HEK293 (cell line): ENCODE measurements at regions not wholly inside any gene's neighbourhood (a gene's known extent, or its start where the extent isn't known, plus 50 kb on each side); places are given as distances from the start of the nearest gene placed in this dataset.

Experiments used
- CTCF ChIA-PET: fragments of 350-600 bp; formaldehyde crosslinking; extraction: SDS; loops from one replicate; lab custom pipeline; 2021; ENCODE audit warnings: antibody characterized with exemption; lab: Yijun Ruan, JAX
- POLR2A ChIA-PET: fragments of 300-600 bp; formaldehyde crosslinking; extraction: SDS; loops from one replicate; lab custom pipeline; 2020; ENCODE audit warnings: antibody characterized with exemption, inconsistent platforms; lab: Yijun Ruan, JAX
- H3K27ac ChIP-seq: fragments of 200-500 bp; sonication (Bioruptor generic); 2 replicates; pipeline ENCODE4 v1.5.1; 2014; ENCODE audit warnings: low read depth, low read length, control low read depth, inconsistent platforms; ENCODE audit errors: extremely low read depth
- H3K36me3 ChIP-seq, 2 experiments: fragments of 200-500 bp in 1 of 2; sonication (Bioruptor generic) in 1 of 2; 1 replicate in 1 of 2; 2 replicates in 1 of 2; pipeline ENCODE4 v1.5.1; 2014 to 2017; ENCODE audit warnings: inconsistent platforms in 2 of 2, low read length in 2 of 2; ENCODE audit not compliant: control insufficient read depth in 2 of 2, insufficient read depth in 1 of 2
- H3K4me1 ChIP-seq: fragments of 200-500 bp; sonication (Bioruptor generic); 2 replicates; pipeline ENCODE4 v1.5.1; 2014; ENCODE audit warnings: mild to moderate bottlenecking, low read length, inconsistent platforms; ENCODE audit not compliant: control insufficient read depth, insufficient read depth
- H3K4me3 ChIP-seq: 2 replicates; pipeline ENCODE4 v1.5.1; 2011; ENCODE audit warnings: low read depth, mild to moderate bottlenecking, control low read depth, low read length, moderate library complexity
- H3K9me3 ChIP-seq: fragments of 200-500 bp; sonication (Bioruptor generic); 2 replicates; pipeline ENCODE4 v1.5.1; 2014; ENCODE audit warnings: low read depth, low read length, inconsistent platforms; ENCODE audit not compliant: control insufficient read depth, insufficient read depth
- HOXD13 ChIP-seq: sonication (generic); formaldehyde crosslinking; IDR thresholded peaks from 2 replicates; pipeline ENCODE4 v1.8.0; 2022; ENCODE audit warnings: missing genetic modification reagents, borderline replicate concordance
- KLF1 ChIP-seq: fragments of 450-650 bp; formaldehyde crosslinking; IDR thresholded peaks from 2 replicates; pipeline ENCODE4 v1.5.1; 2016; ENCODE audit warnings: missing biosample characterization, missing genetic modification characterization
- SCRT2 ChIP-seq: fragments of 450-650 bp; formaldehyde crosslinking; IDR thresholded peaks from 2 replicates; pipeline ENCODE4 v1.5.1; 2016; ENCODE audit warnings: missing biosample characterization, missing genetic modification characterization
- ZEB2 ChIP-seq: fragments of 450-650 bp; formaldehyde crosslinking; IDR thresholded peaks from 2 replicates; pipeline ENCODE4 v1.5.1; 2016; ENCODE audit warnings: missing biosample characterization, missing genetic modification characterization
- ZNF155 ChIP-seq: fragments of 450-650 bp; formaldehyde crosslinking; IDR thresholded peaks from 2 replicates; pipeline ENCODE4 v1.5.1; 2016; ENCODE audit warnings: missing biosample characterization, missing genetic modification characterization
- ZNF223 ChIP-seq: fragments of 450-650 bp; formaldehyde crosslinking; IDR thresholded peaks from 2 replicates; pipeline ENCODE4 v1.5.1; 2016; ENCODE audit warnings: missing biosample characterization, missing genetic modification characterization
- ZNF26 ChIP-seq: fragments of 450-650 bp; formaldehyde crosslinking; IDR thresholded peaks from 2 replicates; pipeline ENCODE4 v1.5.1; 2016; ENCODE audit warnings: missing biosample characterization, missing genetic modification characterization
- ZNF280D ChIP-seq: fragments of 450-650 bp; formaldehyde crosslinking; IDR thresholded peaks from 2 replicates; pipeline ENCODE4 v1.5.1; 2016; ENCODE audit warnings: missing biosample characterization, missing genetic modification characterization
- ZNF311 ChIP-seq: fragments of 450-650 bp; formaldehyde crosslinking; IDR thresholded peaks from 2 replicates; pipeline ENCODE4 v1.5.1; 2017; ENCODE audit warnings: missing biosample characterization, missing genetic modification characterization, borderline replicate concordance
- ZNF335 ChIP-seq: fragments of 450-650 bp; formaldehyde crosslinking; conservative IDR thresholded peaks from 2 replicates; pipeline ENCODE4 v1.5.1; 2016; ENCODE audit warnings: missing biosample characterization, missing genetic modification characterization
- ZNF416 ChIP-seq: fragments of 450-650 bp; formaldehyde crosslinking; IDR thresholded peaks from 2 replicates; pipeline ENCODE4 v1.5.1; 2016; ENCODE audit warnings: missing biosample characterization, missing genetic modification characterization
- ZNF561 ChIP-seq: fragments of 450-650 bp; IDR thresholded peaks from 2 replicates; pipeline ENCODE4 v1.5.1; 2018; ENCODE audit warnings: missing biosample characterization, missing genetic modification characterization, borderline replicate concordance
- ZNF596 ChIP-seq: fragments of 450-650 bp; IDR thresholded peaks from 2 replicates; pipeline ENCODE4 v1.5.0; 2018; ENCODE audit warnings: missing biosample characterization, mild to moderate bottlenecking, missing genetic modification characterization, moderate library complexity
- ZNF701 ChIP-seq: fragments of 450-650 bp; formaldehyde crosslinking; IDR thresholded peaks from 2 replicates; pipeline ENCODE4 v1.5.1; 2016; ENCODE audit warnings: missing biosample characterization, missing genetic modification characterization
- ZNF837 ChIP-seq: fragments of 450-650 bp; formaldehyde crosslinking; IDR thresholded peaks from 2 replicates; pipeline ENCODE4 v1.5.1; 2016; ENCODE audit warnings: missing biosample characterization, missing genetic modification characterization
- ZSCAN30 ChIP-seq: fragments of 450-650 bp; IDR thresholded peaks from 2 replicates; pipeline ENCODE4 v1.5.1; 2018; ENCODE audit warnings: missing biosample characterization, mild to moderate bottlenecking, missing genetic modification characterization, moderate library complexity
- TF ChIP-seq, protein P1 (sequence below): fragments of 450-650 bp; formaldehyde crosslinking; IDR thresholded peaks from 2 replicates; pipeline ENCODE4 v1.5.1; 2016; ENCODE audit warnings: missing biosample characterization, missing genetic modification characterization
- TF ChIP-seq, protein P2 (sequence below): fragments of 450-650 bp; formaldehyde crosslinking; IDR thresholded peaks from 2 replicates; pipeline ENCODE4 v1.5.1; 2017; ENCODE audit warnings: missing biosample characterization, mild to moderate bottlenecking, missing genetic modification characterization, moderate library complexity
- TF ChIP-seq, protein P3 (sequence below): IDR thresholded peaks from 2 replicates; pipeline ENCODE4 v1.6.1; 2011; ENCODE audit warnings: mild to moderate bottlenecking, low read depth, low read length, borderline replicate concordance
- TF ChIP-seq, protein P4 (sequence below): fragments of 450-650 bp; formaldehyde crosslinking; IDR thresholded peaks from 2 replicates; pipeline ENCODE4; 2016; ENCODE audit warnings: missing biosample characterization, missing genetic modification characterization
- TF ChIP-seq, protein P5 (sequence below): fragments of 450-650 bp; IDR thresholded peaks from 2 replicates; pipeline ENCODE4 v1.5.1; 2018; ENCODE audit warnings: missing biosample characterization, mild to moderate bottlenecking, missing genetic modification characterization

DNA sequence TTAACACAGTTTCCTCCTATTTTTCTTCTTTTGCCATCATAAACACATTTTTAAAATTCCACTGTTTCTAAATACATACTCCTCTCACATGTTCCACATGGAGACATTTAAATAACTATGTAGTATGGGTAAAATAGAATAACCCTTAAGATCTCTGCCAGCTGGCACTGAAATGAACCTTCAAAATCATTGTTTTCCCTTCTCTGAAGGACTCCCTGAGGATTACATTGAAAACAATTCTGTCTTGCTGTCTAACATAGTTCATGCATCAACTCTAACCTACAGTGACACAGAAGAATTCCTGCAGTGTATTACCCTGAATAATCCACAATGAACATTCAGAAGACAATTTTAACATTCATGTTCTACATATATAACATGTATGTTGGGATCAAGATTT is 1361.8 kb upstream of the CITED2 start (continued):
- TF ChIP-seq ZSCAN30 (tag by site-specific recombination) (no peak), SCRT2 (tag by site-specific recombination) (no peak), ZNF311 (no peak)
- TF ChIP-seq, all 188 proteins: peak for 0

DNA sequence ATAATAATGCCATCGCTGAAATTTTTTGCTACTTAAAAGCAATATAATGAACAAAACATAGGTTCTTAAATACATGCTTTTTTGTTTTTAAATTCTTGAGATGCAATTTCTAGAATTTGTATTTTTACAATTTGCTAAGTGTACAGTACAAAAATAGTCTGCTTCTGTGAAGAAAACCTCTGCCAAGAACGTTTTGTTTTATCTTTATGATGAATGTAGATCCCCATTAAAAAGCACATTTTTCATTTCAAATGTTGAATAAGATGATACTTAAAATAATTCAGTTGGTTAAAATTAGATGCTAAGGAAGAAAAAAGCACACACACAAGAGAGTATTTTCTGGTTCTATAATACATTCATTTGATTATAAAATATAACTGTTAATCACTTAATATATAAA is 1358.5 kb upstream of the CITED2 start:
- ChIA-PET POLR2A (no interaction called here), CTCF (no interaction called here)
- Histone ChIP-seq H3K27ac (no peak overlapping the region), H3K4me3 (no peak overlapping the region), H3K9me3 (no peaks in the 10 kb centered on the region), H3K4me1 (no peaks in the 10 kb centered on the region), H3K36me3 (no peaks in the 10 kb centered on the region)
- TF ChIP-seq, protein P1, sequence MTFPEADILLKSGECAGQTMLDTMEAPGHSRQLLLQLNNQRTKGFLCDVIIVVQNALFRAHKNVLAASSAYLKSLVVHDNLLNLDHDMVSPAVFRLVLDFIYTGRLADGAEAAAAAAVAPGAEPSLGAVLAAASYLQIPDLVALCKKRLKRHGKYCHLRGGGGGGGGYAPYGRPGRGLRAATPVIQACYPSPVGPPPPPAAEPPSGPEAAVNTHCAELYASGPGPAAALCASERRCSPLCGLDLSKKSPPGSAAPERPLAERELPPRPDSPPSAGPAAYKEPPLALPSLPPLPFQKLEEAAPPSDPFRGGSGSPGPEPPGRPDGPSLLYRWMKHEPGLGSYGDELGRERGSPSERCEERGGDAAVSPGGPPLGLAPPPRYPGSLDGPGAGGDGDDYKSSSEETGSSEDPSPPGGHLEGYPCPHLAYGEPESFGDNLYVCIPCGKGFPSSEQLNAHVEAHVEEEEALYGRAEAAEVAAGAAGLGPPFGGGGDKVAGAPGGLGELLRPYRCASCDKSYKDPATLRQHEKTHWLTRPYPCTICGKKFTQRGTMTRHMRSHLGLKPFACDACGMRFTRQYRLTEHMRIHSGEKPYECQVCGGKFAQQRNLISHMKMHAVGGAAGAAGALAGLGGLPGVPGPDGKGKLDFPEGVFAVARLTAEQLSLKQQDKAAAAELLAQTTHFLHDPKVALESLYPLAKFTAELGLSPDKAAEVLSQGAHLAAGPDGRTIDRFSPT = no peak
- TF ChIP-seq ZNF416 (tag by site-specific recombination) = no peak
- TF ChIP-seq ZNF26 = no peak

DNA sequence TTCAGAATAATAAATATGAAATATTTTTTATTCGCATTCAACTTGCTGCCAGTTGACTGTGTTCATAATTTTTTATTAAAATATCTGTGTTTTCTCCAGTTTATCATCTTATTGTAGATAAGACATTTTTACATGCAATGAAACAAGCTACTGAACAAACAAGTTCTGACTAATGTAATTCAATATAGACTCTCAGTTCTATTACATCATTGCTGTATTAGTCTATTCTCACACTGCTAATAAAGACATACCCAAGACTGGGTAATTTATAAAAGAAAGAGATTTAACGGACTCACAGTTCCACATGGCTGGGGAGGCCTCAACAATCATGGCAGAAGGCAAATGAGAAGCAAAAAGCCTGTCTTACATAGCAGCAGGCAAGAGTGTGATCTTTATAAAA is 1357.7 kb upstream of the CITED2 start:
- no peaks in the 10 kb centered on the region for H3K9me3 ChIP-seq
- no peaks in the 10 kb centered on the region for H3K36me3 ChIP-seq
- no peak overlapping the region for H3K27ac ChIP-seq
- H3K4me3 ChIP-seq = no peak overlapping the region
- TF ChIP-seq ZNF701 (tag by site-specific recombination) (no peak), ZNF223 (tag by site-specific recombination) (no peak), ZNF155 (no peak), ZNF561 (tag by site-specific recombination) (no peak), ZNF280D (tag by site-specific recombination) (no peak), KLF1 (tag by site-specific recombination) (no peak), ZEB2 (no peak), ZNF596 (tag by site-specific recombination) (no peak), HOXD13 (CRISPR knock-in tag) (no peak), ZNF837 (tag by site-specific recombination) (no peak), ZNF335 (tag by site-specific recombination) (no peak)
- TF ChIP-seq, protein P2, sequence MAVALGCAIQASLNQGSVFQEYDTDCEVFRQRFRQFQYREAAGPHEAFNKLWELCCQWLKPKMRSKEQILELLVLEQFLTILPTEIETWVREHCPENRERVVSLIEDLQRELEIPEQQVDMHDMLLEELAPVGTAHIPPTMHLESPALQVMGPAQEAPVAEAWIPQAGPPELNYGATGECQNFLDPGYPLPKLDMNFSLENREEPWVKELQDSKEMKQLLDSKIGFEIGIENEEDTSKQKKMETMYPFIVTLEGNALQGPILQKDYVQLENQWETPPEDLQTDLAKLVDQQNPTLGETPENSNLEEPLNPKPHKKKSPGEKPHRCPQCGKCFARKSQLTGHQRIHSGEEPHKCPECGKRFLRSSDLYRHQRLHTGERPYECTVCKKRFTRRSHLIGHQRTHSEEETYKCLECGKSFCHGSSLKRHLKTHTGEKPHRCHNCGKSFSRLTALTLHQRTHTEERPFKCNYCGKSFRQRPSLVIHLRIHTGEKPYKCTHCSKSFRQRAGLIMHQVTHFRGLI = no peak
- TF ChIP-seq, protein P3, sequence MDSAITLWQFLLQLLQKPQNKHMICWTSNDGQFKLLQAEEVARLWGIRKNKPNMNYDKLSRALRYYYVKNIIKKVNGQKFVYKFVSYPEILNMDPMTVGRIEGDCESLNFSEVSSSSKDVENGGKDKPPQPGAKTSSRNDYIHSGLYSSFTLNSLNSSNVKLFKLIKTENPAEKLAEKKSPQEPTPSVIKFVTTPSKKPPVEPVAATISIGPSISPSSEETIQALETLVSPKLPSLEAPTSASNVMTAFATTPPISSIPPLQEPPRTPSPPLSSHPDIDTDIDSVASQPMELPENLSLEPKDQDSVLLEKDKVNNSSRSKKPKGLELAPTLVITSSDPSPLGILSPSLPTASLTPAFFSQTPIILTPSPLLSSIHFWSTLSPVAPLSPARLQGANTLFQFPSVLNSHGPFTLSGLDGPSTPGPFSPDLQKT = no peak
- TF ChIP-seq, protein P4, sequence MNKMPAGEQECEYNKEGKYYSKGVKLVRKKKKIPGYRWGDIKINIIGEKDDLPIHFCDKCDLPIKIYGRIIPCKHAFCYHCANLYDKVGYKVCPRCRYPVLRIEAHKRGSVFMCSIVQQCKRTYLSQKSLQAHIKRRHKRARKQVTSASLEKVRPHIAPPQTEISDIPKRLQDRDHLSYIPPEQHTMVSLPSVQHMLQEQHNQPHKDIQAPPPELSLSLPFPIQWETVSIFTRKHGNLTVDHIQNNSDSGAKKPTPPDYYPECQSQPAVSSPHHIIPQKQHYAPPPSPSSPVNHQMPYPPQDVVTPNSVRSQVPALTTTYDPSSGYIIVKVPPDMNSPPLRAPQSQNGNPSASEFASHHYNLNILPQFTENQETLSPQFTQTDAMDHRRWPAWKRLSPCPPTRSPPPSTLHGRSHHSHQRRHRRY (tag by site-specific recombination) = no peak
- TF ChIP-seq, protein P5, sequence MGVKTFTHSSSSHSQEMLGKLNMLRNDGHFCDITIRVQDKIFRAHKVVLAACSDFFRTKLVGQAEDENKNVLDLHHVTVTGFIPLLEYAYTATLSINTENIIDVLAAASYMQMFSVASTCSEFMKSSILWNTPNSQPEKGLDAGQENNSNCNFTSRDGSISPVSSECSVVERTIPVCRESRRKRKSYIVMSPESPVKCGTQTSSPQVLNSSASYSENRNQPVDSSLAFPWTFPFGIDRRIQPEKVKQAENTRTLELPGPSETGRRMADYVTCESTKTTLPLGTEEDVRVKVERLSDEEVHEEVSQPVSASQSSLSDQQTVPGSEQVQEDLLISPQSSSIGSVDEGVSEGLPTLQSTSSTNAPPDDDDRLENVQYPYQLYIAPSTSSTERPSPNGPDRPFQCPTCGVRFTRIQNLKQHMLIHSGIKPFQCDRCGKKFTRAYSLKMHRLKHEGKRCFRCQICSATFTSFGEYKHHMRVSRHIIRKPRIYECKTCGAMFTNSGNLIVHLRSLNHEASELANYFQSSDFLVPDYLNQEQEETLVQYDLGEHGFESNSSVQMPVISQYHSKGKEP (tag by site-specific recombination) = no peak
- CTCF ChIA-PET = no interaction called here
- no peaks in the 10 kb centered on the region for H3K4me1 ChIP-seq
- POLR2A ChIA-PET = no interaction called here
